NCI-H1417 treated with DMSO at 0.1 percent for 48 hours (cell line): ENCODE measurements at regions not wholly inside any gene's neighbourhood (a gene's known extent, or its start where the extent isn't known, plus 50 kb on each side); places are given as distances from the start of the nearest gene placed in this dataset.

ENCODE experiments used
- DNase-seq: peaks from one replicate; lab custom pipeline; 2025; lab: John Stamatoyannopoulos, UW

- no peak for DNase-seq
Measured at GRCh38 chr14:39766397-39767000, 334.3 kb upstream of the FBXO33 start.

- no peak for DNase-seq
Measured at GRCh38 chr14:39765676-39766075, 333.4 kb upstream of the FBXO33 start.

- DNase-seq = no peak
Measured at GRCh38 chr14:39763402-39763890, 331.2 kb upstream of the FBXO33 start.

- no peak for DNase-seq
Measured at GRCh38 chr14:39762576-39763401, 330.6 kb upstream of the FBXO33 start.

- DNase-seq = no peak
Measured at GRCh38 chr14:39755269-39755878, 323.1 kb upstream of the FBXO33 start.

- no peak for DNase-seq
Measured at GRCh38 chr14:39740454-39740853, 308.2 kb upstream of the FBXO33 start.

GRCh38 chr14:39739796-39740195 lies 307.6 kb upstream of the FBXO33 start:
- DNase-seq = no peak

- no peak for DNase-seq
Measured at GRCh38 chr14:39734306-39734705, 302.1 kb upstream of the FBXO33 start.

GRCh38 chr14:39733741-39734140 lies 301.5 kb upstream of the FBXO33 start:
- no peak for DNase-seq

- no peak for DNase-seq
Measured at GRCh38 chr14:39731912-39732311, 299.7 kb upstream of the FBXO33 start.

GRCh38 chr14:39726563-39726962 lies 294.3 kb upstream of the FBXO33 start:
- no peak for DNase-seq

GRCh38 chr14:39722547-39723273 lies 290.5 kb upstream of the FBXO33 start:
- no peak for DNase-seq

GRCh38 chr14:39716987-39717570 lies 284.8 kb upstream of the FBXO33 start:
- no peak for DNase-seq

- DNase-seq = no peak
Measured at GRCh38 chr14:39712293-39712999, 280.2 kb upstream of the FBXO33 start.

GRCh38 chr14:39704594-39704993 lies 272.4 kb upstream of the FBXO33 start:
- no peak for DNase-seq

- DNase-seq = no peak
Measured at GRCh38 chr14:39694341-39694740, 262.1 kb upstream of the FBXO33 start.

GRCh38 chr14:39683691-39684260 lies 251.5 kb upstream of the FBXO33 start:
- no peak for DNase-seq

GRCh38 chr14:39682582-39682981 lies 250.3 kb upstream of the FBXO33 start:
- no peak for DNase-seq

GRCh38 chr14:39681782-39682399 lies 249.7 kb upstream of the FBXO33 start:
- DNase-seq = no peak

- DNase-seq = no peak
Measured at GRCh38 chr14:39680777-39681176, 248.5 kb upstream of the FBXO33 start.

- DNase-seq = no peak
Measured at GRCh38 chr14:39673734-39674133, 241.5 kb upstream of the FBXO33 start.
